Nephron (organoid): ENCODE measurements at regions not wholly inside any gene's neighbourhood (a gene's known extent, or its start where the extent isn't known, plus 50 kb on each side); places are given as distances from the start of the nearest gene placed in this dataset.

Source experiments
- H3K27ac Mint-ChIP-seq, 3 experiments: 2 replicates each; pipeline ENCODE4 v1.8.0; 2020; ENCODE audit warnings: mixed read lengths in 3 of 3, mild to moderate bottlenecking in 2 of 3, moderate library complexity in 1 of 3
- H3K27me3 Mint-ChIP-seq: 2 replicates; pipeline ENCODE4 v1.8.0; 2021; ENCODE audit warnings: low read depth, mild to moderate bottlenecking, moderate library complexity, mixed read lengths
- H3K36me3 Mint-ChIP-seq: 2 replicates; pipeline ENCODE4 v1.8.0; 2020; ENCODE audit warnings: low read depth, mixed read lengths
- H3K4me1 Mint-ChIP-seq: 2 replicates; pipeline ENCODE4 v1.8.0; 2020; ENCODE audit warnings: mixed read lengths
- H3K4me3 Mint-ChIP-seq, 3 experiments: 2 replicates each; pipeline ENCODE4 v1.8.0; 2020; ENCODE audit warnings: mild to moderate bottlenecking in 3 of 3, mixed read lengths in 3 of 3, moderate library complexity in 2 of 3
- H3K9me3 Mint-ChIP-seq: 2 replicates; pipeline ENCODE4 v1.8.0; 2020; ENCODE audit warnings: mixed read lengths
- TF ChIP-seq, protein P1 (sequence below), 3 experiments: fragments of 200-600 bp; sonication (generic); IDR thresholded peaks; one replicate each; pipeline ENCODE4 v1.5.0; 2021; ENCODE audit warnings: antibody characterized with exemption in 3 of 3; ENCODE audit not compliant: unreplicated experiment in 3 of 3

DNA sequence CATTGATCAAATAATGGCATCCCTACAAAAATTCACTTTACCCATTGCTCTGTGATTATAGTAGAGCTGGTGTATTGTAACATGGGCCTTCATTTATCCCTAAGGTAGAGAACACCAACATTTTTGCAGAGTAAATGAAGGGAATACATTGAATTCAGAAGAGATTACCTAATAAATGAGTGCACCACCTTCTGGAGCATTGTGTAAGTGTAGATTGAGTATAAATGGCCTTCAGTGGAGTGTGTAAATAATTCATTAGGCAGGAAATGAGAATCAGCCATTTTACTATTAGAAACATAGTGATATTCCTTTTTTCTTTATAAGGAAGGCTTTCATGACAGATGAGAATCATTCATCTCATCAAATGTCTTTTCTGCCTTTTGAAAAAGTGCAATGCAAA, 155.8 kb downstream of the FAM47B start:
- Mint-ChIP-seq H3K4me1 (no peaks in the 10 kb centered on the region), H3K9me3 (peaks cover 6% of the 10 kb centered on the region), H3K27me3 (no peaks in the 10 kb centered on the region), H3K36me3 (no peaks in the 10 kb centered on the region), H3K4me3 (no peak overlapping the region), H3K27ac (no peak overlapping the region)
- TF ChIP-seq, protein P1, sequence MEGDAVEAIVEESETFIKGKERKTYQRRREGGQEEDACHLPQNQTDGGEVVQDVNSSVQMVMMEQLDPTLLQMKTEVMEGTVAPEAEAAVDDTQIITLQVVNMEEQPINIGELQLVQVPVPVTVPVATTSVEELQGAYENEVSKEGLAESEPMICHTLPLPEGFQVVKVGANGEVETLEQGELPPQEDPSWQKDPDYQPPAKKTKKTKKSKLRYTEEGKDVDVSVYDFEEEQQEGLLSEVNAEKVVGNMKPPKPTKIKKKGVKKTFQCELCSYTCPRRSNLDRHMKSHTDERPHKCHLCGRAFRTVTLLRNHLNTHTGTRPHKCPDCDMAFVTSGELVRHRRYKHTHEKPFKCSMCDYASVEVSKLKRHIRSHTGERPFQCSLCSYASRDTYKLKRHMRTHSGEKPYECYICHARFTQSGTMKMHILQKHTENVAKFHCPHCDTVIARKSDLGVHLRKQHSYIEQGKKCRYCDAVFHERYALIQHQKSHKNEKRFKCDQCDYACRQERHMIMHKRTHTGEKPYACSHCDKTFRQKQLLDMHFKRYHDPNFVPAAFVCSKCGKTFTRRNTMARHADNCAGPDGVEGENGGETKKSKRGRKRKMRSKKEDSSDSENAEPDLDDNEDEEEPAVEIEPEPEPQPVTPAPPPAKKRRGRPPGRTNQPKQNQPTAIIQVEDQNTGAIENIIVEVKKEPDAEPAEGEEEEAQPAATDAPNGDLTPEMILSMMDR (IDR thresholded peaks at IDR 0.05; ENCODE audit: unreplicated experiment in 3 of 3) = no peak

DNA sequence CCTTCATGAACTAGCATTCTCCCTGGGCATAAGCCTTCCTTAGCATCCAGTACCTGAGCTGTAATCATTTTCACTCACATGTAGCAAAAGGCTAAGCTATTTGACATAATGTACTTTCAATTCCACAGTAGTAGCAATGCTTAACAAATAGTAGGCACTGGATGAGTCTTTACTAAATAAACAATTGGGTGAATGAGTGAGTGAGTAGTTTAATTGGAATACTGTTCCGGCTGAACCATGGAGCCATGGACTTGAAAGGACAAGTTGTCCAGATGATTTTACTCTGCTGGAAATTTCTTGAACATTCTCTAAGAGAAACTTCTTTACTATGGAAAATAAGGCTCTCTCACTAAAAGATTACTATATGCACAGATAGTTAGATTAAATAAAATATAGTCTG, 159.3 kb downstream of the FAM47B start:
- Mint-ChIP-seq H3K27me3 (no peaks in the 10 kb centered on the region), H3K36me3 (no peaks in the 10 kb centered on the region), H3K4me1 (no peaks in the 10 kb centered on the region), H3K9me3 (peaks cover 8% of the 10 kb centered on the region), H3K4me3 (no peak overlapping the region), H3K27ac (no peak overlapping the region)
- TF ChIP-seq, protein P1 (IDR thresholded peaks at IDR 0.05; ENCODE audit: unreplicated experiment in 3 of 3) = no peak

DNA sequence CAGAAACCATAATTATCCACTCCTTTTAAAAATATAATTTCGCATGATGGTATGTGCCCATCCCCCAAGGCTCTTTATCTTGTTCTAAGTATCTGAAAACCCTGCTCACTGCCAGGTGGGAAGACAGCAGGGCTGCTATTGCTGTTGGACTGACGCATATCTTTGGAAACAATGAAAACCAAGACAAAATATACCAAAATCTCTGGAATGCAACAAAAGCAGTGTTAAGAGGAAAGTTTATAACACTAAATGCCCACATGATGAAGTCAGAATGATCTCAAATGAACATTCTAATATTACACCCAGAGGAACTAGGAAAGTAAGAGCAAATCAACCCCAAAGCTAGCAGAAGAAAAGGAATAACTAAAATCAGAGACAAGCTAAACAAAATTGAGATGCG, 162.0 kb downstream of the FAM47B start:
- Mint-ChIP-seq H3K4me3 (no peak overlapping the region), H3K4me1 (no peaks in the 10 kb centered on the region), H3K9me3 (peaks cover 6% of the 10 kb centered on the region), H3K27ac (no peak overlapping the region), H3K27me3 (no peaks in the 10 kb centered on the region), H3K36me3 (no peaks in the 10 kb centered on the region)
- TF ChIP-seq, protein P1 (IDR thresholded peaks at IDR 0.05; ENCODE audit: unreplicated experiment in 3 of 3) = no peak

DNA sequence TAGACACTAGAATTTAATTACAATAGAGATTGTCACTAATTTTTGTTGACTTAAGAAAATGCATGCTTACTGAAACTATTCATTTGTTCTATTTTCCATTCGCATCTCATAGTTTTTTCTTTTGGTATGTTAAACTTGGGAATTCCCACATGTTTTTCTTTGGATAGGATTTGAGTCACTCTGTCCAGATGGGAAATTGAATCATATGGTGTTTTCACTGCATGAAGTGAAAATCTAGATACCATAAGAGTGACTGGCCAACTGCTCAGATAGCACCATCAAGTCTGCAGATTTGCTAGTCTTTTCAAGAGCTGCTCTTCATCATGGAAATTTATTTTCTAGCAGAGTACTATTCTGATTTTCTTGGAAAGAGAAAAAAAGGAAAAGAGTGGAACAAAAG, 172.6 kb downstream of the FAM47B start:
- peaks cover 29% of the 10 kb centered on the region for H3K9me3 Mint-ChIP-seq
- H3K4me1 Mint-ChIP-seq = no peaks in the 10 kb centered on the region
- H3K36me3 Mint-ChIP-seq = no peaks in the 10 kb centered on the region
- H3K4me3 Mint-ChIP-seq = no peak overlapping the region
- no peak overlapping the region for H3K27ac Mint-ChIP-seq
- no peaks in the 10 kb centered on the region for H3K27me3 Mint-ChIP-seq
- TF ChIP-seq, protein P1 (IDR thresholded peaks at IDR 0.05; ENCODE audit: unreplicated experiment in 3 of 3) = no peak

DNA sequence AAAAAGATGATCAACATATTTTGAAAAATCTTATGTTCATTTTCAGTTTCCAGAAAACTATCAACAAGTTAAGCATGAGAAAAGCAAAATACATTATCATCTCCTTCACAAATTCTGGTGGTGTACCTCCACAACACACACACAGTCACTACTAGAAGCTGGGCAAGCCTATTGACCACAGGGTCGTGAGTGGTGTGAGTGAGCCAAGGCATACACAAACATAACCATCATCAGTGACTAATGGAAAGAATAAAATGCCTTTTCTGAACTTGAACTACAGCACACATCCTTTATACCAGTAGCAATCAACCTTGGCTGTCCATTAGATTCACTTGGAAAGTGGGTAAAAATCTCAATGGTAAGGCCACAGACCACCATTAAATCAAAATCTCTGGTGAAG, 180.2 kb downstream of the FAM47B start:
- no peak overlapping the region for H3K27ac Mint-ChIP-seq
- no peaks in the 10 kb centered on the region for H3K36me3 Mint-ChIP-seq
- no peaks in the 10 kb centered on the region for H3K9me3 Mint-ChIP-seq
- no peak overlapping the region for H3K4me3 Mint-ChIP-seq
- H3K4me1 Mint-ChIP-seq = no peaks in the 10 kb centered on the region
- H3K27me3 Mint-ChIP-seq = no peaks in the 10 kb centered on the region
- TF ChIP-seq, protein P1 (IDR thresholded peaks at IDR 0.05; ENCODE audit: unreplicated experiment in 3 of 3) = no peak

DNA sequence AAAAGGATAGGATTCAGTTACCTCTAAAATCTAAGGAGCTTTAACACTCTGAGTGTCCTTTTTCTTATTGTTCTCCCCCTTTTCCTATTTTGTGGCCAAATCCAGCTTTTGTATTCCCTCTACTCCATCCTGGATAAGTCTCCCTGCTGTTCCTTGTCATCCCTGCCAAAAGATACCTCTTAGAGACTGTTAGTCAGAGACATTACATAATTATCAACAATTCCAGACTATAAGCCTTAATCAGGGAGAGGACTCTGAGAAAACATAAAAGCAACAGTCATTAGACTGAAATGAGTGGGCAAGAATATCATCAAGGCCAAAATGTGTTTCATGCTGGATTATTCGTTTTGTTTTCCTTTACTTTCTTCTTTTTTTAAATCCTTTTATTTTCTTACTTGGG, 206.9 kb downstream of the FAM47B start:
- no peaks in the 10 kb centered on the region for H3K4me1 Mint-ChIP-seq

More for the DNA sequence above, 206.9 kb downstream of the FAM47B start:
- Mint-ChIP-seq H3K4me3 (no peak overlapping the region), H3K27me3 (no peaks in the 10 kb centered on the region), H3K36me3 (no peaks in the 10 kb centered on the region), H3K27ac (no peak overlapping the region), H3K9me3 (no peaks in the 10 kb centered on the region)
- TF ChIP-seq, protein P1 (IDR thresholded peaks at IDR 0.05; ENCODE audit: unreplicated experiment in 3 of 3) = no peak
